CD4-positive, CD25-positive, alpha-beta regulatory T cell (primary cell): ENCODE measurements at regions not wholly inside any gene's neighbourhood (a gene's known extent, or its start where the extent isn't known, plus 50 kb on each side); places are given as distances from the start of the nearest gene placed in this dataset.
"Not testable (repeated sequence)": the region's sequence is repeated elsewhere in the genome, so short reads cannot be mapped to it uniquely, and the experiment has no call there.

Source experiments
- ATAC-seq, 2 donors: fragments of 150-1000 bp; cut with Tn5 transposase; one replicate each; pipeline ENCODE4 v1.10.0; 2021; ENCODE audit warnings: low read depth in 2 of 2, moderate number of reproducible peaks in 2 of 2, moderate library complexity in 1 of 2
- DNase-seq, 3 donors: peaks; one replicate each; pipeline versions ENCODE4 v3.0.0 to v3.0.0-alpha.2; 2012 to 2022; ENCODE audit warnings: mixed read lengths in 1 of 3
- H3K27ac ChIP-seq: one replicate; pipeline ENCODE4 v1.7.0; 2013; ENCODE audit warnings: mild to moderate bottlenecking, low read length; ENCODE audit not compliant: insufficient read depth, poor library complexity, severe bottlenecking
- H3K27me3 ChIP-seq: one replicate; pipeline ENCODE4 v1.7.0; 2013; ENCODE audit warnings: low read length; ENCODE audit not compliant: control insufficient read depth, insufficient read depth
- H3K36me3 ChIP-seq: one replicate; pipeline ENCODE4 v1.7.0; 2013; ENCODE audit warnings: mild to moderate bottlenecking, low read length, moderate library complexity; ENCODE audit not compliant: control insufficient read depth, insufficient read depth
- H3K4me1 ChIP-seq: 2 replicates; pipeline ENCODE4 v1.7.0; 2013; ENCODE audit warnings: mild to moderate bottlenecking, low read length; ENCODE audit not compliant: insufficient read depth, control insufficient read depth, poor library complexity, severe bottlenecking
- H3K4me3 ChIP-seq: one replicate; pipeline ENCODE4 v1.7.0; 2013; ENCODE audit warnings: low read depth, mild to moderate bottlenecking, low read length, moderate library complexity
- H3K9me3 ChIP-seq, 2 experiments: 1 replicate in 1 of 2; 2 replicates in 1 of 2; pipeline ENCODE4 v1.7.0; 2013; ENCODE audit warnings: low read length in 2 of 2, mild to moderate bottlenecking in 1 of 2, moderate library complexity in 1 of 2; ENCODE audit not compliant: control insufficient read depth in 2 of 2
- H3K27ac Mint-ChIP-seq, 3 donors: one replicate each; pipeline ENCODE4 v1.8.0; 2020 to 2022; ENCODE audit warnings: mild to moderate bottlenecking in 3 of 3, mixed read lengths in 3 of 3, moderate library complexity in 2 of 3
- H3K27me3 Mint-ChIP-seq: one replicate; pipeline ENCODE4 v1.8.0; 2022; ENCODE audit warnings: mild to moderate bottlenecking, mixed read lengths
- H3K36me3 Mint-ChIP-seq: one replicate; pipeline ENCODE4 v1.8.0; 2020; ENCODE audit warnings: mixed read lengths
- H3K4me1 Mint-ChIP-seq, 4 donors: one replicate each; pipeline ENCODE4 v1.8.0; 2020 to 2022; ENCODE audit warnings: mixed read lengths in 4 of 4, mild to moderate bottlenecking in 1 of 4
- H3K4me3 Mint-ChIP-seq, 4 donors: one replicate each; pipeline ENCODE4 v1.8.0; 2020 to 2022; ENCODE audit warnings: mild to moderate bottlenecking in 4 of 4, mixed read lengths in 4 of 4, moderate library complexity in 3 of 4
- H3K9me3 Mint-ChIP-seq, 7 donors: one replicate each; pipeline ENCODE4 v1.8.0; 2020 to 2022; ENCODE audit warnings: mixed read lengths in 7 of 7, mild to moderate bottlenecking in 3 of 7, moderate library complexity in 2 of 7

GRCh38 chr5:106254784-106255183, 1416.0 kb downstream of the EFNA5 start:
- no peaks in the 10 kb centered on the region for H3K36me3 ChIP-seq
- H3K27ac Mint-ChIP-seq = no peak overlapping the region
- no peaks in the 10 kb centered on the region for H3K36me3 Mint-ChIP-seq
- H3K9me3 Mint-ChIP-seq = peaks cover 2 to 21% (median 8%) of the 10 kb centered on the region in 7 donors
- no peak overlapping the region for H3K4me3 ChIP-seq
- H3K27ac ChIP-seq = no peak overlapping the region
- no peaks in the 10 kb centered on the region for H3K27me3 ChIP-seq
- H3K4me1 ChIP-seq = no peaks in the 10 kb centered on the region
- no peak overlapping the region for H3K4me3 Mint-ChIP-seq
- H3K9me3 ChIP-seq = no peaks in the 10 kb centered on the region
- no peaks in the 10 kb centered on the region for H3K4me1 Mint-ChIP-seq
- DNase-seq = no peak
- ATAC-seq = no peak
- H3K27me3 Mint-ChIP-seq = no peaks in the 10 kb centered on the region

DNA sequence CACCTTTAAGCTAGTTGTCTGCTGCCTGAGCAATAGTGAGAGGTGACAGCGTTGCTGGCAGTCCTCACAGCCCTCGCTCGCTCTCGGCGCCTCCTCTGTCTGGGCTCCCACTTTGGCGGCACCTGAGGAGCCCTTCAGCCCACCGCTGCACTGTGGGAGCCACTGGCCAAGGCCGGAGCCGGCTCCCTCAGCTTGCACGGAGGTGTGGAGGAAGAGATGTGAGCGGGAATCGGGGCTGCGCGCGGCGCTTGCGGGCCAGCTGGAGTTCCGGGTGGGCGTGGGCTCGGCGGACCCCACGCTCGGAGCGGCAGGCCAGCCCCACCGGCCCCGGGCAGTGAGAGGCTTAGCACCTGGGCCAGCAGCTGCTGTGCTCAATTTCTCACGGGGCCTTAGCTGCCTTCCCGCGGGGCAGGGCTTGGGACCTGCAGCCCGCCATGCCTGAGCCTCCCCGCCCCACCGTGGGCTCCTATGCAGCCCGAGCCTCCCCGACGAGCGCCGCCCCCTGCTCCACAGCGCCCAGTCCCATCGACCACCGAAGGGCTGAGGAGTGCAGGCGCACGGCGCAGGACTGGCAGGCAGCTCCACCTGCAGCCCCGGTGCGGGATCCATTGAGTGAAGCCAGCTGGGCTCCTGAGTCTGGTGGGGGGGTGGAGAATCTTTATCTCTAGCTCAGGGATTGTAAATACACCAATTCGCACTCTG, 1424.5 kb downstream of the EFNA5 start:
- not testable (repeated sequence) for H3K4me1 Mint-ChIP-seq, H3K9me3 ChIP-seq, ATAC-seq, H3K36me3 ChIP-seq, H3K27ac ChIP-seq, H3K27ac Mint-ChIP-seq, H3K27me3 Mint-ChIP-seq, H3K4me3 Mint-ChIP-seq, H3K36me3 Mint-ChIP-seq, H3K4me3 ChIP-seq, H3K27me3 ChIP-seq, H3K4me1 ChIP-seq, DNase-seq
- H3K9me3 Mint-ChIP-seq = peaks cover 3 to 20% (median 10%) of the 10 kb centered on the region in 7 donors

GRCh38 chr5:106241409-106241808, 1429.3 kb downstream of the EFNA5 start:
- no peak overlapping the region for H3K4me3 Mint-ChIP-seq
- no peaks in the 10 kb centered on the region for H3K4me1 Mint-ChIP-seq
- Histone ChIP-seq H3K9me3 (no peaks in the 10 kb centered on the region), H3K4me3 (no peak overlapping the region), H3K36me3 (no peaks in the 10 kb centered on the region), H3K4me1 (no peaks in the 10 kb centered on the region), H3K27me3 (no peaks in the 10 kb centered on the region), H3K27ac (no peak overlapping the region)
- no peak overlapping the region for H3K27ac Mint-ChIP-seq
- H3K27me3 Mint-ChIP-seq = no peaks in the 10 kb centered on the region
- H3K36me3 Mint-ChIP-seq = no peaks in the 10 kb centered on the region
- H3K9me3 Mint-ChIP-seq = peaks cover 3 to 15% (median 6%) of the 10 kb centered on the region in 7 donors
- DNase-seq (no peak), ATAC-seq (no peak)

GRCh38 chr5:106205916-106206571, 1464.7 kb downstream of the EFNA5 start:
- Mint-ChIP-seq H3K9me3 (peaks cover 0 to 20% (median 5%) of the 10 kb centered on the region in 7 donors), H3K27me3 (no peaks in the 10 kb centered on the region), H3K36me3 (no peaks in the 10 kb centered on the region), H3K4me1 (no peaks in the 10 kb centered on the region), H3K4me3 (no peak overlapping the region), H3K27ac (no peak overlapping the region)
- Histone ChIP-seq H3K4me1 (no peaks in the 10 kb centered on the region), H3K9me3 (peaks cover 0 to 3% of the 10 kb centered on the region in 2 experiments), H3K4me3 (no peak overlapping the region), H3K27ac (no peak overlapping the region), H3K27me3 (no peaks in the 10 kb centered on the region), H3K36me3 (no peaks in the 10 kb centered on the region)
- DNase-seq = no peak
- no peak for ATAC-seq

DNA sequence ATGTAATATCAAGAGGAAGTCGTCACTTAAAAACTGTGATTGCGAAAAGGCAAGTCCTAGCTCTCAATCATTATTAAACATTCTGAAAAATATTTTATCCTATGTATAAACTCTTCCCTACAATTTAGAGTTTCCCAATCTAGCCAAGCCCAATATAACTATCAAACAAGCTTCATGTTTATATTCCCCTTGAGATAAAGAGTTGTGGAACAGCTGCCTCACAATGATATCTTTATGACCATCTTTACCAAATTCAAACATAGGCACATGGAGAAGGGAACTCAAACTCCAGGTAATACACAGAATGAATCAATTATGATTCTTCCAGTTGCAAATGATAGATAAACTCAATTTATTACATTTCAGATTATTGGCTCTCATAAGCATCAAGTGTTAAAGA, 1468.7 kb downstream of the EFNA5 start:
- H3K27ac ChIP-seq = no peak overlapping the region
- H3K4me1 ChIP-seq = no peaks in the 10 kb centered on the region
- no peaks in the 10 kb centered on the region for H3K36me3 ChIP-seq
- Mint-ChIP-seq H3K27ac (no peak overlapping the region), H3K4me3 (no peak overlapping the region), H3K36me3 (no peaks in the 10 kb centered on the region), H3K9me3 (peaks cover 0 to 10% (median 5%) of the 10 kb centered on the region in 7 donors), H3K27me3 (no peaks in the 10 kb centered on the region), H3K4me1 (no peaks in the 10 kb centered on the region)
- ATAC-seq (no peak), DNase-seq (no peak)
- no peaks in the 10 kb centered on the region for H3K27me3 ChIP-seq
- no peak overlapping the region for H3K4me3 ChIP-seq
- H3K9me3 ChIP-seq = peaks cover 0 to 3% of the 10 kb centered on the region in 2 experiments

- Histone ChIP-seq H3K27ac (no peak overlapping the region), H3K4me1 (no peaks in the 10 kb centered on the region), H3K4me3 (no peak overlapping the region), H3K27me3 (no peaks in the 10 kb centered on the region), H3K36me3 (no peaks in the 10 kb centered on the region), H3K9me3 (peaks cover 0 to 3% of the 10 kb centered on the region in 2 experiments)
- no peaks in the 10 kb centered on the region for H3K4me1 Mint-ChIP-seq
- no peaks in the 10 kb centered on the region for H3K27me3 Mint-ChIP-seq
- no peak for DNase-seq
- no peak overlapping the region for H3K4me3 Mint-ChIP-seq
- no peaks in the 10 kb centered on the region for H3K36me3 Mint-ChIP-seq
- ATAC-seq = no peak
- no peak overlapping the region for H3K27ac Mint-ChIP-seq
- peaks cover 0 to 10% (median 6%) of the 10 kb centered on the region in 7 donors for H3K9me3 Mint-ChIP-seq
Measured at GRCh38 chr5:106200971-106201370, 1469.8 kb downstream of the EFNA5 start.

GRCh38 chr5:106195679-106196474, 1474.9 kb downstream of the EFNA5 start:
- Mint-ChIP-seq H3K27me3 (no peaks in the 10 kb centered on the region), H3K36me3 (no peaks in the 10 kb centered on the region), H3K27ac (no peak overlapping the region), H3K4me3 (no peak overlapping the region), H3K4me1 (no peaks in the 10 kb centered on the region), H3K9me3 (peaks cover 1 to 13% (median 5%) of the 10 kb centered on the region in 7 donors)
- Histone ChIP-seq H3K4me3 (no peak overlapping the region), H3K27me3 (no peaks in the 10 kb centered on the region), H3K36me3 (no peaks in the 10 kb centered on the region), H3K4me1 (no peaks in the 10 kb centered on the region), H3K27ac (no peak overlapping the region), H3K9me3 (no peaks in the 10 kb centered on the region)
- no peak for DNase-seq
- ATAC-seq = no peak
